Neutrophil (primary cell): ENCODE measurements at regions not wholly inside any gene's neighbourhood (a gene's known extent, or its start where the extent isn't known, plus 50 kb on each side); places are given as distances from the start of the nearest gene placed in this dataset.
"Not testable (repeated sequence)": the region's sequence is repeated elsewhere in the genome, so short reads cannot be mapped to it uniquely, and the experiment has no call there.

Experiments
- H3K27ac ChIP-seq: fragments of 200-600 bp; sonication (generic); 2 replicates; pipeline ENCODE4 v1.5.1; 2016; ENCODE audit warnings: mild to moderate bottlenecking, moderate library complexity
- H3K27me3 ChIP-seq: fragments of 200-600 bp; sonication (generic); 2 replicates; pipeline ENCODE4 v1.6.0; 2016; ENCODE audit warnings: mild to moderate bottlenecking
- H3K36me3 ChIP-seq: fragments of 200-600 bp; sonication (generic); 2 replicates; pipeline ENCODE4 v1.5.1; 2017
- H3K4me1 ChIP-seq, 2 experiments: fragments of 200-600 bp in 1 of 2; sonication (generic) in 1 of 2; 1 replicate in 1 of 2; 2 replicates in 1 of 2; pipeline versions ENCODE4 v1.5.1 to v1.6.1; 2013 to 2016; ENCODE audit warnings: low read depth in 1 of 2, low read length in 1 of 2, mild to moderate bottlenecking in 1 of 2, moderate library complexity in 1 of 2; ENCODE audit not compliant: control insufficient read depth in 1 of 2, insufficient read depth in 1 of 2
- H3K4me3 ChIP-seq, 2 experiments: fragments of 200-600 bp in 1 of 2; sonication (generic) in 1 of 2; 1 replicate in 1 of 2; 2 replicates in 1 of 2; pipeline ENCODE4 v1.5.1; 2013 to 2016; ENCODE audit warnings: low read depth in 1 of 2, low read length in 1 of 2, mild to moderate bottlenecking in 1 of 2, moderate library complexity in 1 of 2
- H3K9me3 ChIP-seq: fragments of 200-600 bp; sonication (generic); 2 replicates; pipeline ENCODE4 v1.5.1; 2016
- CTCF ChIP-seq: fragments of 200-600 bp; sonication (generic); IDR thresholded peaks from 2 replicates; pipeline ENCODE4 v1.5.1; 2016; ENCODE audit warnings: antibody characterized with exemption

GRCh38 chr3:189014526-189014925 is 157.2 kb upstream of the TPRG1 start:
- H3K4me3 ChIP-seq = no peak overlapping the region
- no peaks in the 10 kb centered on the region for H3K27me3 ChIP-seq
- H3K9me3 ChIP-seq = no peaks in the 10 kb centered on the region
- H3K4me1 ChIP-seq = no peaks in the 10 kb centered on the region
- no peak overlapping the region for H3K27ac ChIP-seq
- TF ChIP-seq CTCF = no peak
- H3K36me3 ChIP-seq = no peaks in the 10 kb centered on the region

- not testable (repeated sequence) for H3K27me3 ChIP-seq, H3K4me3 ChIP-seq
Measured at GRCh38 chr3:189022576-189023466, 148.9 kb upstream of the TPRG1 start.

GRCh38 chr3:189025866-189026265 is 145.9 kb upstream of the TPRG1 start:
- no peak overlapping the region for H3K4me3 ChIP-seq
- no peaks in the 10 kb centered on the region for H3K9me3 ChIP-seq
- H3K27me3 ChIP-seq = no peaks in the 10 kb centered on the region
- H3K27ac ChIP-seq = no peak overlapping the region
- H3K4me1 ChIP-seq = no peaks in the 10 kb centered on the region
- no peaks in the 10 kb centered on the region for H3K36me3 ChIP-seq
- TF ChIP-seq CTCF = no peak

More at GRCh38 chr3:189022576-189023466, 148.9 kb upstream of the TPRG1 start:
- H3K4me1 ChIP-seq, H3K27ac ChIP-seq, H3K9me3 ChIP-seq, H3K36me3 ChIP-seq: not testable (repeated sequence)

- Histone ChIP-seq H3K27ac (no peak overlapping the region), H3K4me1 (no peaks in the 10 kb centered on the region), H3K4me3 (no peak overlapping the region), H3K27me3 (no peaks in the 10 kb centered on the region), H3K9me3 (no peaks in the 10 kb centered on the region), H3K36me3 (no peaks in the 10 kb centered on the region)
- TF ChIP-seq CTCF = no peak
Measured at GRCh38 chr3:189027626-189028155, 144.1 kb upstream of the TPRG1 start.

- Histone ChIP-seq H3K4me1 (peaks cover 4 to 8% of the 10 kb centered on the region in 2 experiments), H3K4me3 (no peak overlapping the region), H3K27me3 (no peaks in the 10 kb centered on the region), H3K27ac (no peak overlapping the region), H3K9me3 (no peaks in the 10 kb centered on the region), H3K36me3 (no peaks in the 10 kb centered on the region)
- TF ChIP-seq CTCF = no peak
Measured at GRCh38 chr3:189038773-189039745, 132.7 kb upstream of the TPRG1 start.
